HEK293 (cell line): ENCODE measurements at regions not wholly inside any gene's neighbourhood (a gene's known extent, or its start where the extent isn't known, plus 50 kb on each side); places are given as distances from the start of the nearest gene placed in this dataset.

Source experiments
- CTCF ChIA-PET: fragments of 350-600 bp; formaldehyde crosslinking; extraction: SDS; loops from one replicate; lab custom pipeline; 2021; ENCODE audit warnings: antibody characterized with exemption; lab: Yijun Ruan, JAX
- POLR2A ChIA-PET: fragments of 300-600 bp; formaldehyde crosslinking; extraction: SDS; loops from one replicate; lab custom pipeline; 2020; ENCODE audit warnings: antibody characterized with exemption, inconsistent platforms; lab: Yijun Ruan, JAX
- H3K27ac ChIP-seq: fragments of 200-500 bp; sonication (Bioruptor generic); 2 replicates; pipeline ENCODE4 v1.5.1; 2014; ENCODE audit warnings: low read depth, low read length, control low read depth, inconsistent platforms; ENCODE audit errors: extremely low read depth
- H3K36me3 ChIP-seq, 2 experiments: fragments of 200-500 bp in 1 of 2; sonication (Bioruptor generic) in 1 of 2; 1 replicate in 1 of 2; 2 replicates in 1 of 2; pipeline ENCODE4 v1.5.1; 2014 to 2017; ENCODE audit warnings: inconsistent platforms in 2 of 2, low read length in 2 of 2; ENCODE audit not compliant: control insufficient read depth in 2 of 2, insufficient read depth in 1 of 2
- H3K4me1 ChIP-seq: fragments of 200-500 bp; sonication (Bioruptor generic); 2 replicates; pipeline ENCODE4 v1.5.1; 2014; ENCODE audit warnings: mild to moderate bottlenecking, low read length, inconsistent platforms; ENCODE audit not compliant: control insufficient read depth, insufficient read depth
- H3K4me3 ChIP-seq: 2 replicates; pipeline ENCODE4 v1.5.1; 2011; ENCODE audit warnings: low read depth, mild to moderate bottlenecking, control low read depth, low read length, moderate library complexity
- H3K9me3 ChIP-seq: fragments of 200-500 bp; sonication (Bioruptor generic); 2 replicates; pipeline ENCODE4 v1.5.1; 2014; ENCODE audit warnings: low read depth, low read length, inconsistent platforms; ENCODE audit not compliant: control insufficient read depth, insufficient read depth
- AEBP2 ChIP-seq: fragments of 450-650 bp; formaldehyde crosslinking; IDR thresholded peaks from 2 replicates; pipeline ENCODE4 v1.5.1; 2016; ENCODE audit warnings: missing biosample characterization, missing genetic modification characterization, borderline replicate concordance
- GFI1B ChIP-seq: fragments of 450-650 bp; formaldehyde crosslinking; IDR thresholded peaks from 2 replicates; pipeline ENCODE4 v1.5.1; 2016; ENCODE audit warnings: missing biosample characterization, missing genetic modification characterization
- GLI4 ChIP-seq: fragments of 450-650 bp; formaldehyde crosslinking; IDR thresholded peaks from 2 replicates; pipeline ENCODE4 v1.5.1; 2016; ENCODE audit warnings: missing biosample characterization, missing genetic modification characterization
- INSM2 ChIP-seq: fragments of 450-650 bp; formaldehyde crosslinking; IDR thresholded peaks from 2 replicates; pipeline ENCODE4 v1.5.1; 2016; ENCODE audit warnings: missing biosample characterization, missing genetic modification characterization
- SALL2 ChIP-seq: fragments of 450-650 bp; formaldehyde crosslinking; IDR thresholded peaks from 2 replicates; pipeline ENCODE4 v1.5.0; 2017; ENCODE audit warnings: missing biosample characterization, mild to moderate bottlenecking, missing genetic modification characterization, borderline replicate concordance
- YY2 ChIP-seq: fragments of 450-650 bp; formaldehyde crosslinking; IDR thresholded peaks from 2 replicates; pipeline ENCODE4 v1.5.1; 2016; ENCODE audit warnings: missing biosample characterization, missing genetic modification characterization
- ZBTB17 ChIP-seq: fragments of 450-650 bp; formaldehyde crosslinking; IDR thresholded peaks from 2 replicates; pipeline ENCODE4 v1.5.1; 2016; ENCODE audit warnings: missing biosample characterization, missing genetic modification characterization
- ZBTB20 ChIP-seq: fragments of 450-650 bp; formaldehyde crosslinking; IDR thresholded peaks from 2 replicates; pipeline ENCODE4 v1.5.1; 2016; ENCODE audit warnings: missing biosample characterization, missing genetic modification characterization
- ZBTB6 ChIP-seq: fragments of 450-650 bp; formaldehyde crosslinking; IDR thresholded peaks from 2 replicates; pipeline ENCODE4 v1.5.1; 2017; ENCODE audit warnings: missing biosample characterization, missing genetic modification characterization
- ZNF10 ChIP-seq: fragments of 450-650 bp; formaldehyde crosslinking; IDR thresholded peaks from 2 replicates; pipeline ENCODE4 v1.5.1; 2017; ENCODE audit warnings: missing biosample characterization, missing genetic modification characterization
- ZNF146 ChIP-seq: fragments of 450-650 bp; formaldehyde crosslinking; IDR thresholded peaks from 2 replicates; pipeline ENCODE4 v1.5.1; 2016; ENCODE audit warnings: missing biosample characterization, missing genetic modification characterization
- ZNF280C ChIP-seq: fragments of 450-650 bp; formaldehyde crosslinking; IDR thresholded peaks from 2 replicates; pipeline ENCODE4 v1.5.1; 2016; ENCODE audit warnings: missing biosample characterization, missing genetic modification characterization
- ZNF280D ChIP-seq: fragments of 450-650 bp; formaldehyde crosslinking; IDR thresholded peaks from 2 replicates; pipeline ENCODE4 v1.5.1; 2016; ENCODE audit warnings: missing biosample characterization, missing genetic modification characterization
- ZNF366 ChIP-seq: fragments of 450-650 bp; formaldehyde crosslinking; conservative IDR thresholded peaks from 2 replicates; pipeline ENCODE4 v1.5.1; 2016; ENCODE audit warnings: missing biosample characterization, missing genetic modification characterization
- ZNF391 ChIP-seq: fragments of 450-650 bp; formaldehyde crosslinking; IDR thresholded peaks from 2 replicates; pipeline ENCODE4 v1.5.1; 2016; ENCODE audit warnings: low read depth, missing biosample characterization, missing genetic modification characterization, borderline replicate concordance
- ZNF513 ChIP-seq: fragments of 450-650 bp; IDR thresholded peaks from 2 replicates; pipeline ENCODE4 v1.5.1; 2018; ENCODE audit warnings: missing biosample characterization, missing genetic modification characterization
- ZNF621 ChIP-seq: fragments of 450-650 bp; formaldehyde crosslinking; IDR thresholded peaks from 2 replicates; pipeline ENCODE4 v1.5.1; 2017; ENCODE audit warnings: missing biosample characterization, missing genetic modification characterization
- ZXDB ChIP-seq: fragments of 450-650 bp; formaldehyde crosslinking; IDR thresholded peaks from 2 replicates; pipeline ENCODE4 v1.5.1; 2016; ENCODE audit warnings: missing biosample characterization, missing genetic modification characterization

- TF ChIP-seq ZNF513 (tag by site-specific recombination): no peak
- no peak for TF ChIP-seq ZNF391 (tag by site-specific recombination)
- no peak for TF ChIP-seq YY2
- TF ChIP-seq, all 188 proteins: peak for 0
Measured at GRCh38 chr5:23742701-23743100, 235.3 kb downstream of the PRDM9 start (continued).

GRCh38 chr5:23755906-23756305 is 248.5 kb downstream of the PRDM9 start:
- Histone ChIP-seq H3K4me1 (no peaks in the 10 kb centered on the region), H3K4me3 (no peak overlapping the region), H3K9me3 (no peaks in the 10 kb centered on the region), H3K27ac (no peak overlapping the region), H3K36me3 (no peaks in the 10 kb centered on the region)
- ChIA-PET CTCF (no interaction called here), POLR2A (no interaction called here)
- TF ChIP-seq ZNF280C (tag by site-specific recombination): no peak
- TF ChIP-seq ZBTB6 (tag by site-specific recombination): no peak
- TF ChIP-seq GFI1B (tag by site-specific recombination): no peak
- TF ChIP-seq ZBTB20: no peak

GRCh38 chr5:23756779-23757178 is 249.4 kb downstream of the PRDM9 start:
- CTCF ChIA-PET: no interaction called here
- Histone ChIP-seq H3K36me3 (no peaks in the 10 kb centered on the region), H3K4me1 (no peaks in the 10 kb centered on the region), H3K9me3 (no peaks in the 10 kb centered on the region), H3K27ac (no peak overlapping the region), H3K4me3 (no peak overlapping the region)
- TF ChIP-seq AEBP2 (tag by site-specific recombination): no peak
- TF ChIP-seq GLI4 (tag by site-specific recombination): no peak
- TF ChIP-seq ZNF366: no peak
- no peak for TF ChIP-seq ZBTB17
- TF ChIP-seq SALL2 (tag by site-specific recombination): no peak
- no peak for TF ChIP-seq ZXDB
- no peak for TF ChIP-seq ZNF146
- TF ChIP-seq ZNF621 (tag by site-specific recombination): no peak
- TF ChIP-seq INSM2 (tag by site-specific recombination): no peak
- TF ChIP-seq ZNF10 (tag by site-specific recombination): no peak
- no peak for TF ChIP-seq ZNF280D (tag by site-specific recombination)
- POLR2A ChIA-PET: no interaction called here
